Spleen (tissue), 11 donors: ENCODE measurements at regions not wholly inside any gene's neighbourhood (a gene's known extent, or its start where the extent isn't known, plus 50 kb on each side); places are given as distances from the start of the nearest gene placed in this dataset.

ENCODE experiments used
- DNase-seq: peaks from one replicate; pipeline ENCODE4 v3.0.0-alpha.2; 2020
- H3K27ac ChIP-seq, 8 donors: fragments of 200-600 bp; sonication (generic) in 7 of 8; 1 replicate in 4 of 8; 2 replicates in 4 of 8; pipeline versions ENCODE4 v1.5.0 to v1.8.0; 2016 to 2021; ENCODE audit warnings: inconsistent platforms in 4 of 8, mild to moderate bottlenecking in 4 of 8, moderate library complexity in 1 of 8
- H3K27me3 ChIP-seq, 7 donors: fragments of 200-600 bp; sonication (generic) in 6 of 7; replicated peaks in 1 of 7; 1 replicate in 4 of 7; 2 replicates in 3 of 7; pipeline versions ENCODE4 v1.5.0 to v1.8.0; 2016 to 2021; ENCODE audit warnings: inconsistent platforms in 3 of 7, mild to moderate bottlenecking in 1 of 7
- H3K36me3 ChIP-seq, 6 donors: fragments of 200-600 bp; sonication (generic) in 5 of 6; 1 replicate in 4 of 6; 2 replicates in 2 of 6; pipeline versions ENCODE4 v1.5.0 to v1.8.0; 2016 to 2021; ENCODE audit warnings: inconsistent platforms in 2 of 6
- H3K4me1 ChIP-seq, 6 donors: fragments of 200-600 bp; sonication (generic) in 5 of 6; 1 replicate in 3 of 6; 2 replicates in 3 of 6; pipeline versions ENCODE4 v1.5.0 to v1.8.0; 2016 to 2021; ENCODE audit warnings: inconsistent platforms in 3 of 6
- H3K4me3 ChIP-seq, 8 donors: fragments of 200-600 bp; sonication (generic) in 7 of 8; 1 replicate in 4 of 8; 2 replicates in 4 of 8; pipeline versions ENCODE4 v1.5.0 to v1.8.0; 2016 to 2021; ENCODE audit warnings: inconsistent platforms in 4 of 8, mild to moderate bottlenecking in 4 of 8, moderate library complexity in 2 of 8
- H3K9me3 ChIP-seq, 8 donors: fragments of 200-600 bp; sonication (generic) in 7 of 8; 1 replicate in 4 of 8; 2 replicates in 4 of 8; pipeline versions ENCODE4 v1.5.0 to v1.8.0; 2016 to 2021; ENCODE audit warnings: inconsistent platforms in 4 of 8
- POLR2A ChIP-seq, 3 donors: fragments of 450-650 bp; IDR thresholded peaks; one replicate each; pipeline ENCODE4 v1.5.1; 2017; ENCODE audit warnings: antibody characterized with exemption in 3 of 3, mild to moderate bottlenecking in 1 of 3
- POLR2AphosphoS5 ChIP-seq, 3 donors: sonication (generic); formaldehyde crosslinking; IDR thresholded peaks; one replicate each; pipeline ENCODE4 v1.5.1; 2017; ENCODE audit warnings: antibody characterized with exemption in 3 of 3
- whole genome bisulfite sequencing, 5 donors: extraction: QIAGEN DNeasy Blood & Tissue Kit in 3 of 5; methylation state at CpG; one replicate each; pipeline versions ENCODE4 v1.1.5 to v1.1.7; 2013 to 2018; 5-methylcytosine and 5-hydroxymethylcytosine counted together
- intact Hi-C: fragments of 100-400 bp; cut with DNase I; formaldehyde crosslinking; loops from one replicate; pipeline ENCODE4 v1.15.0; 2023; ENCODE audit warnings: low total_unique reads
- TF ChIP-seq, protein P1 (sequence below), 11 experiments: fragments of 200-600 bp in 7 of 11; fragments of 450-650 bp in 4 of 11; sonication (generic) in 4 of 11; IDR thresholded peaks in 8 of 11; conservative IDR thresholded peaks in 3 of 11; 1 replicate in 7 of 11; 2 replicates in 4 of 11; pipeline versions ENCODE4 v1.4.0 to v1.8.0; 2016 to 2021; ENCODE audit warnings: antibody characterized with exemption in 11 of 11, inconsistent platforms in 4 of 11, mild to moderate bottlenecking in 1 of 11
- donor health status: healthy with polysubstance abuse.
- donor health status: DM: no; HTN: no; CAD: no; lungs with moderate emphysema.
- donor health status: DM: no; HTN: no; CAD: no.
- donor health status: Bipolar disorder and iron deficiency.
- donor health status: healthy.
- donor health status: DM: no; HTN: no; CAD: no.
- donor health status: DM: yes; HTN: yes; CAD: no.

DNA sequence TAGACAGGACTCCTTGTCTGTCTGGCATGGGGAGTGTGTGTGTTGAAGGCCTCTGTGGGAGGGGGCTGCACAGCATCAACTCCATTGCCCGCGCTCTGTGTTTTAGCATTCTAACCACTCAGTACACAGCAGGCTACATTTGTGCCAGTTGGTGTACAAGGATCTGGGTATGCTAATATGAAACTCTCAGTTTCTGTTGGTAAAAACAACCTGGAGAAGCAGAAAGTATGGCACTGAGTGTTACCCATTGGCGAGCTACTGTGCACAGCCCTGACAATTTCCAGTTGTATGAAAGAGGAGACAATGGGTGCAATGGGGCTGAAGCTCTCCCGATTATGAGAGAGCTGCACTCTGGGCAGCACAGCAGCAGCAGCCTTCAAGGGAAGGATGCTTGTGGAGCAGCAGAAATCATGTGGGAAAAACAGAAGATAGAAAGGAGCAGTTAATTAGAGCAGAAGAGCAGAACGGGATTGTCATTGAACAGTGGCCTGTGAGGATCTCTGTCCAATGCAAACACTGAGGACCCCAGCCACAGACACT, 443.6 kb downstream of the CBLN2 start:
- H3K9me3 ChIP-seq, result peaks cover 0 to 11% (median 0%) of the 10 kb centered on the region in 8 donors
- TF ChIP-seq POLR2AphosphoS5 (IDR thresholded peaks at IDR 0.05) (no peak), POLR2A (IDR thresholded peaks at IDR 0.05) (no peak)
- TF ChIP-seq, protein P1, sequence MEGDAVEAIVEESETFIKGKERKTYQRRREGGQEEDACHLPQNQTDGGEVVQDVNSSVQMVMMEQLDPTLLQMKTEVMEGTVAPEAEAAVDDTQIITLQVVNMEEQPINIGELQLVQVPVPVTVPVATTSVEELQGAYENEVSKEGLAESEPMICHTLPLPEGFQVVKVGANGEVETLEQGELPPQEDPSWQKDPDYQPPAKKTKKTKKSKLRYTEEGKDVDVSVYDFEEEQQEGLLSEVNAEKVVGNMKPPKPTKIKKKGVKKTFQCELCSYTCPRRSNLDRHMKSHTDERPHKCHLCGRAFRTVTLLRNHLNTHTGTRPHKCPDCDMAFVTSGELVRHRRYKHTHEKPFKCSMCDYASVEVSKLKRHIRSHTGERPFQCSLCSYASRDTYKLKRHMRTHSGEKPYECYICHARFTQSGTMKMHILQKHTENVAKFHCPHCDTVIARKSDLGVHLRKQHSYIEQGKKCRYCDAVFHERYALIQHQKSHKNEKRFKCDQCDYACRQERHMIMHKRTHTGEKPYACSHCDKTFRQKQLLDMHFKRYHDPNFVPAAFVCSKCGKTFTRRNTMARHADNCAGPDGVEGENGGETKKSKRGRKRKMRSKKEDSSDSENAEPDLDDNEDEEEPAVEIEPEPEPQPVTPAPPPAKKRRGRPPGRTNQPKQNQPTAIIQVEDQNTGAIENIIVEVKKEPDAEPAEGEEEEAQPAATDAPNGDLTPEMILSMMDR (IDR thresholded peaks at IDR 0.05 in 8 of 11, conservative IDR thresholded peaks at IDR 0.05 in 3 of 11), result no peak
- intact Hi-C loops, result no loop called here
- 84 to 91% (median 86%) methylated on average over 5 of the region's 5 CpGs for WGBS, 5 donors
- H3K27me3 ChIP-seq, result no peaks in the 10 kb centered on the region
- H3K36me3 ChIP-seq, result no peaks in the 10 kb centered on the region
- H3K27ac ChIP-seq, result no peak overlapping the region
- no peak for DNase-seq
- H3K4me1 ChIP-seq, result no peaks in the 10 kb centered on the region
- H3K4me3 ChIP-seq, result no peak overlapping the region

DNA sequence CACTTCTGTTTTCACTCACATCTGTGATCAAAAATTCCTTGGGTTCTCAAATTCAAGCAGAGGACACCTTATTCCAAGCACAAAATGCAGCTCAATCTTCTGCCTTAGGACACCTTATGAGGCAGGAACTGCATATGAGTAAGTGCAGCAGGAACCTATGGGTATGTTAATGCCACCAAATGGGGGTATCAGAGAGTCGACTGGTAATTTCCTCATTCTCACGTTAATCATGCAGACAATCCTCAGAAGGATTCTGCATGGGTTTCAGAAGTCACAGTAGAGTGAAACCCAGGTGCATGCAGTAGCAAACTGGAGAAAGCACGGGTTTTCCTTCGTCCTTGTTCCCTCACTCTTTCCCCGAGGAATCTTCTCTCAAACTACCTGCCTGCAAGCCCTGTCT, 452.8 kb downstream of the CBLN2 start:
- Histone ChIP-seq H3K27ac (peak overlapping the region in 2 of 8 donors; percentile 14 to 28), H3K9me3 (no peaks in the 10 kb centered on the region), H3K4me3 (peak overlapping the region in 1 of 8 donors; percentile 29), H3K36me3 (no peaks in the 10 kb centered on the region), H3K4me1 (no peaks in the 10 kb centered on the region), H3K27me3 (no peaks in the 10 kb centered on the region)
- WGBS, 5 donors, result 26 to 46% (median 36%) methylated on average over 5 of the region's 5 CpGs
- intact Hi-C loops, result no loop called here
- no peak for DNase-seq
- TF ChIP-seq POLR2A (IDR thresholded peaks at IDR 0.05) (no peak), POLR2AphosphoS5 (IDR thresholded peaks at IDR 0.05) (no peak)
- TF ChIP-seq, protein P1 (IDR thresholded peaks at IDR 0.05 in 8 of 11, conservative IDR thresholded peaks at IDR 0.05 in 3 of 11), result no peak

DNA sequence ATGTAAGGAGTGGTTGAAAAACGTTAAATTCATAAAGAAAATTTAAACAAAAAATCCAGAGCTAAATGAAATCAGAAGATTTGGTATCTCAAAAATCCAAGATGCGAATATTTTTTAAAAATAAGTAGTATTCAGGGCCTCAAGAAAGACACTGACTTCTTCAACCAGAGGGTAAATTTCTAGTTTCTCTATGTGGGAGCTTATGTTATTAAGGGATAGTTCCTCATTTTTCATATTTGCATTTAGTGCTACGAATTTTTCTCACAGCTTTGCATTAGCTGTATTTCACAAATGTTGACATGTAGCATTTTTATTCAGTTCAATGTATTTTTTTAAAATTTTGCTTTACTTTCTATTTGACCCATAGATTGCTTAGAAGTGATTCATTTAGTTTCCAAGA, 454.7 kb downstream of the CBLN2 start:
- TF ChIP-seq, protein P1 (IDR thresholded peaks at IDR 0.05 in 8 of 11, conservative IDR thresholded peaks at IDR 0.05 in 3 of 11), result no peak
- TF ChIP-seq POLR2A (IDR thresholded peaks at IDR 0.05) (no peak), POLR2AphosphoS5 (IDR thresholded peaks at IDR 0.05) (no peak)
- Histone ChIP-seq H3K4me3 (no peak overlapping the region), H3K36me3 (no peaks in the 10 kb centered on the region), H3K9me3 (no peaks in the 10 kb centered on the region), H3K4me1 (no peaks in the 10 kb centered on the region), H3K27me3 (no peaks in the 10 kb centered on the region), H3K27ac (peak overlapping the region in 2 of 8 donors; percentile 24 to 38)
- intact Hi-C loops, result no loop called here
- whole genome bisulfite sequencing, 5 donors, result 49 to 58% (median 52%) methylated on average over 3 of the region's 3 CpGs
- no peak for DNase-seq

DNA sequence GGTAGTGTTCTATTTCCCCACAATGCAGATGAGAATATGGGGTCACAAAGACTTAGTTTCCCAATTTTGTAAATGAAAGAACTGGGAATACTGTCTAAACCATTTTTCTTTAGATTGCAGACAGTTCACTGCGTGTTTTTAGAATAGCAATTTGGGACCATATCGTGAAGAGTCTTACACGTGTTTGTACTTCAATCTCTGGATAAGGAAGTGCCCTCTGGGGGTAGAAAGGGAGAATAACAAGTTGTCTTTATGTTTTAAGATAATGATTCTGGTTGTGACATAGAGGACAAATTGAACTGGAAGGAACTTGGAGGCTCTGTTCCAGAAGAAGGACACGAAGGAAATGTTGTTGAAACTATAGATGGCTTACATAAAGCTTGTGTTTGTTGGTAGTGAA, 457.7 kb downstream of the CBLN2 start:
- Histone ChIP-seq H3K4me1 (no peaks in the 10 kb centered on the region), H3K27me3 (no peaks in the 10 kb centered on the region), H3K9me3 (no peaks in the 10 kb centered on the region), H3K36me3 (no peaks in the 10 kb centered on the region), H3K4me3 (no peak overlapping the region), H3K27ac (no peak overlapping the region)
- 8 to 14% (median 9%) methylated on average over 4 of the region's 4 CpGs for WGBS, 5 donors
- intact Hi-C loops, result no loop called here
- no peak for TF ChIP-seq POLR2AphosphoS5 (IDR thresholded peaks at IDR 0.05)
- TF ChIP-seq POLR2A (IDR thresholded peaks at IDR 0.05), result no peak
- TF ChIP-seq, protein P1 (IDR thresholded peaks at IDR 0.05 in 8 of 11, conservative IDR thresholded peaks at IDR 0.05 in 3 of 11), result peak in 2 of 11 experiments; percentile 13 to 14
- DNase-seq, result no peak
